HCT116 (cell line): ENCODE measurements at regions not wholly inside any gene's neighbourhood (a gene's known extent, or its start where the extent isn't known, plus 50 kb on each side); places are given as distances from the start of the nearest gene placed in this dataset.

Experiments
- CTCF ChIP-seq, 3 experiments: fragments of 200-600 bp in 1 of 3; sonication (generic) in 1 of 3; IDR thresholded peaks in 2 of 3; conservative IDR thresholded peaks in 1 of 3; 2 replicates each; pipeline ENCODE4 v1.5.1; 2012 to 2017; ENCODE audit warnings: low read depth in 2 of 3, low read length in 2 of 3, antibody characterized with exemption in 1 of 3, borderline replicate concordance in 1 of 3, control low read depth in 1 of 3, mild to moderate bottlenecking in 1 of 3, mixed read lengths in 1 of 3, mixed run types in 1 of 3, moderate library complexity in 1 of 3; ENCODE audit not compliant: insufficient read depth in 1 of 3
- EGR1 ChIP-seq: IDR thresholded peaks from 2 replicates; pipeline ENCODE4 v1.6.1; 2012; ENCODE audit warnings: low read depth
- ELF1 ChIP-seq: IDR thresholded peaks from 2 replicates; pipeline ENCODE4 v1.6.1; 2012; ENCODE audit warnings: low read depth, borderline replicate concordance
- JUND ChIP-seq: IDR thresholded peaks from 2 replicates; pipeline ENCODE4 v1.6.1; 2012
- POLR2A ChIP-seq: IDR thresholded peaks from 2 replicates; pipeline ENCODE4 v1.7.0; 2011; ENCODE audit warnings: borderline replicate concordance; ENCODE audit not compliant: insufficient read depth, insufficient read length; ENCODE audit errors: extremely low read depth
- POLR2AphosphoS5 ChIP-seq: IDR thresholded peaks from 2 replicates; pipeline ENCODE4 v1.6.1; 2011; ENCODE audit warnings: mild to moderate bottlenecking, low read depth, low read length, moderate library complexity
- SRF ChIP-seq: IDR thresholded peaks from 2 replicates; pipeline ENCODE4 v1.6.1; 2012; ENCODE audit warnings: low read depth
- YY1 ChIP-seq: IDR thresholded peaks from 2 replicates; pipeline ENCODE4 v1.6.1; 2011; ENCODE audit warnings: low read length, low read depth, moderate library complexity, mild to moderate bottlenecking; ENCODE audit not compliant: insufficient replicate concordance; ENCODE audit errors: extremely low read depth
- TF ChIP-seq, protein P1 (sequence below): IDR thresholded peaks from 2 replicates; pipeline ENCODE4 v1.6.1; 2012

DNA sequence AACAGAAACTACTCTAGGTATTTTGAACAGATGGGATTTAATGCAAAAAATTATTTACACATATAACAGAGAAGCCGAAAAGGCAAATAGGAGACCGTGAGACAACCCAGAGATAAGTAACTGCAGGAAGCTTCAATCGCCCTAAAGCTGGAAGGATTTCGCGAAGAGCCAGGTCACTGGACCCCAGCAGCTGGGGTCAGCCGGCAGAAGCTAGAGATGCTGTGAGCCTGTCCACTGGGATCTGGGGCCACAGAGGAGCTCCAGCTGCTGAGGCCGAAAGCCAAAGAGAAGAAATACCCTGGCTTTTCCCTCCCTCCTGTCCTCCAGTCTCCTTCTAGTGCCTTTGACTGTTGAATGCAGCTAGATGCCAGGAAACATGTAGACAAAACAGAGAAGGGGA is 192.8 kb upstream of the BCOR start:
- TF ChIP-seq POLR2A (no peak), POLR2AphosphoS5 (no peak), CTCF (IDR thresholded peaks at IDR 0.05 in 2 of 3, conservative IDR thresholded peaks at IDR 0.05 in 1 of 3; ENCODE audit: borderline replicate concordance in 1 of 3, insufficient read depth in 1 of 3, low read depth in 2 of 3, low read length in 2 of 3) (no peak), JUND (no peak), ELF1 (no peak), SRF (no peak), YY1 (no peak), EGR1 (no peak)
- TF ChIP-seq, protein P1, sequence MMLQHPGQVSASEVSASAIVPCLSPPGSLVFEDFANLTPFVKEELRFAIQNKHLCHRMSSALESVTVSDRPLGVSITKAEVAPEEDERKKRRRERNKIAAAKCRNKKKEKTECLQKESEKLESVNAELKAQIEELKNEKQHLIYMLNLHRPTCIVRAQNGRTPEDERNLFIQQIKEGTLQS: no peak
